Activated naive CD4-positive, alpha-beta T cell treated with Interleukin-2 at 50 U/mL for 16 hours (primary cell): ENCODE measurements at regions not wholly inside any gene's neighbourhood (a gene's known extent, or its start where the extent isn't known, plus 50 kb on each side); places are given as distances from the start of the nearest gene placed in this dataset.
"Not testable (repeated sequence)": the region's sequence is repeated elsewhere in the genome, so short reads cannot be mapped to it uniquely, and the experiment has no call there.

ENCODE experiments used
- DNase-seq: peaks from one replicate; pipeline ENCODE4 v3.0.0-alpha.2; 2020

DNA sequence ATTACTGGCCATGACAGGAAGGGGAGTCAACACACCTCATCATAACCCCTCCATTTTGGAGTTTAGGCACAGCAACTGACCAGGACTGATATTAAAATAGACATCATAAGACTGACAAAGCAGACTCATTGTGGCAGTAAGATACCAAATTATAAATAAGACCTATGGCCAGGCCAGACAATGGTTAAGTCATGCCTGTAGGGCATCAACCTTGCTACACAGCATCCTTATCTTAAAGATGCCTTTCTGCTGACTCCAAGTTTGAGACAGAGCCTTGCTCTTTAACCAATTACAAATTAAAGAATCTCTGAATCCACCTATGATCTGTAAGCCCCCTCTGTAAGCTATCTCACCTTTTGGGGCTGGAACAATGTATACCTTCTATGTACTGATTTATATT lies 65.5 kb downstream of the VCX2 start:
- DNase-seq: no peak

DNA sequence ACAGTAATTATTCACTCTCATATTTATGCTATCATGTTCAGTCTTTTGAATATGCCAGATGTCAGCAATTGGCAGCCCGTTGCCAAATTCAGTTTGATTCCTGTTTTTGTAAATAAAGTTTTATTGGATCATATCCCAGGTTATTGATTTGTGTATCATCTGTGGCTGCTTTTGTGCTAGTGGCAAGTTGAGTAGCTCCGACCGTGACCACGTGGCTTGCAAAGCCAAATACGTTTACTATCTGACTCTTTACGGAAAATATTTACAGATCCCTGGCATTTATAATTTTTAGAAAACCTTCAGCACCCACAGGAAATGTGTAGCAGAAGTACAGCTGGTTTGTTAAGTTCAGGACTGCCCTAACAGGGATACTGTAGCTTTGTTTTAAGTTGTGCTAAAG lies 67.4 kb downstream of the VCX2 start:
- no peak for DNase-seq

DNA sequence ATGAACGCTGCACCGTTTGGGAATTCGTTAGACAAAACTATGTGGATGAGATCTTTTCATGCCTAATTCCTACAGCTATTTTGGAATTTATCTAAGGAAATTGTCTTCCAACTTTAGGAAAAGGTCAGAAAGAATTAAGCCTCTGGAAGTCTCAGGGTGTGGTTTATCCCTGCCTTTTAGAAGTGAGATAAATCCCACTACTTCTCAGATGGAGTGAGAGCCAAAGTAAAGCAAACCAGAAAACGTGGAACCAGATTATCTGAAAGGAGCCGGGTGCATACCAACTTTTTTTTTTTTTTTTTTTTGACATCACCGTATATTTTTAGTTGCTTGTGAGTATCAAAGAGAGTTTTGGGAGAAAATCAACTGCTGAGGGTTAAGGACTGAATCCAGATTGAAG lies 79.6 kb downstream of the VCX2 start:
- DNase-seq: no peak

DNA sequence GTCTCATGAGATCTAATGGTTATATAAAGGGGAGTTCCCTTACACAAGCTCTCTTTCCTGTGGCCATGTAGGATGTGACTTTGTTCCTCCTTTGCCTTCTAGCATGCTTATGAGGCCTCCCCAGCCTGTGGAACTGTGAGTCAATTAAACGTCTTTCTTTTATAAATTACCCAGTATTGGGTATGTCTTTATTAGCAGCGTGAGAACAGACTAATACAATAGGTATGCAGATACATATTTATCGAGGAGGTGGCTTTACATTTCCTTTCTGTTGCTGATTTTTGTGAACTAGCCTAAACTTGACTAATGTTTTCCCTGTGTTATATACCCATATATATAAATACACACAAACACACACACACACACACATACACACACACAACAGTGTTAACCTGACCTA lies 80.2 kb downstream of the VCX2 start:
- DNase-seq: no peak

DNA sequence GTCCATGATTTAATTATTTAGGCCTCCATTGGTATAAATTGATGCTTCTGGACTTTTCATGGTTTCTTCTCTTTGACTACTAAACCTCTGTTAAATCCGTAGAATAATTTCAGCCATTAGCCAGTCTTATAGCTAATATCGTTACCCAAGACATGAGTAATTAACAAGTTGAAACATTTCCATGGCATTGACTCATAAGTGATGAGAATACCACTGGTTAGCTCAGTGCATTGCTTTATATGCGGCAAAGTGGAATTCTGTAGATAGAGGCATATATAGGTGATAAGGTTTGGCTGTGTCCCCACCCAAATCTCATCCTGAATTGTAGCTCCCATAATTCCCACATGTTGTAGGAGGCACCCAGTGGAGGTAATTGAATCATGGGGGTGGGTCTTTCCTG lies 80.6 kb downstream of the VCX2 start:
- no peak for DNase-seq

DNA sequence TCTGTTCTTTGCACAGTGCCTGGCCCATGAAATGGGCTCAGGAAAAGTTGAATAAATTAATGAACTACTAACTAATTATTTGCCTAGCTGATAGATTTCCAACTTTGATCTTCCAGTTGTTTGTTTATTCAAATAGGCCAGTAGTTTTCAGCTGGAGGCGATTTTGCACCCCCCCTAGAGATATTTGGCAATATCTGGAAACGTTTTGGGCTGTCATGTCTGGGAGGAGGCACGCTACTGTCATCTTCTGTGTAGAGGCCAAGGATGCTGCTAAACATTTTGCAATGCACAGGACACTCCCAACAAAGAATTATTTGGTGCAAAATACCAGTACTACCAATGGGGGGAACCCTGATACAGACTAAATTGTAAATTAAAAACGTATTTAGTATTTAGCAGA lies 81.9 kb downstream of the VCX2 start:
- no peak for DNase-seq

DNA sequence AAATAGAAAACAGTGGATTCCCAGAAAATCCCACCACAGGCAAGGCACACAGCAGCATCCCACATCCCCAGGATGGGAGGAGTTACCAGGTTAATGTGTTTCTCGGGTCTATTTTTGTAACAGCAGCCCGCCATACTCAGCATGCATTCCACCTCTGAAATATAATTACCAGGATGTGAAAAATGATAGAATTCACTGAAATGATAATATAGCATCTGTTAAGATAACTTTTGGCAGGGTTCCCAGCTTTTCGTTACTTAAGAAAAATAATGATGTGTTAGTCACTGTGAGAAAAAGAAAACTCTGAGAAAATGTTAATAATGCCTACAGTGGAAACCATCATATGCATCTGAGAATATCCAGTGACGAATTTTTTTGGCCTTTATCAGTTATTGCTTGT lies 87.1 kb downstream of the VCX2 start:
- DNase-seq: no peak

DNA sequence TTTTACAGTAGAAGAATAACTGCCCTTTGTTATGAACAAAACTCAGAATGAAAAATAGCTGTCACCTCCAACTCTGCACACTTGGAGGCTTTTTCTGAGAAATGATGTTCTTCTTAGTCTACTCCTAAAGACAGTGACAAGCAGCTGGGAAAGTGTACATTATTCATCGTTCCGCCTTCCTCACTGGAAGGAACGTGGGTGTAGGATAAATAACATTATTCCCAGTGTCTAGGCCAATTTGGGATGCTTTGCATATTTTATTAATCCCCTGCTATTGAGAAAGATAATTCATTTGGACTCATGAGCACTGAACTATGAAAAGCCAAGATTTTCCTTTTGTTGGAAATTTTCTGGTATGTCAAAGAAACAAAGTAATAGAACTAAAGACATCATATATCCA lies 87.8 kb downstream of the VCX2 start:
- DNase-seq: no peak

DNA sequence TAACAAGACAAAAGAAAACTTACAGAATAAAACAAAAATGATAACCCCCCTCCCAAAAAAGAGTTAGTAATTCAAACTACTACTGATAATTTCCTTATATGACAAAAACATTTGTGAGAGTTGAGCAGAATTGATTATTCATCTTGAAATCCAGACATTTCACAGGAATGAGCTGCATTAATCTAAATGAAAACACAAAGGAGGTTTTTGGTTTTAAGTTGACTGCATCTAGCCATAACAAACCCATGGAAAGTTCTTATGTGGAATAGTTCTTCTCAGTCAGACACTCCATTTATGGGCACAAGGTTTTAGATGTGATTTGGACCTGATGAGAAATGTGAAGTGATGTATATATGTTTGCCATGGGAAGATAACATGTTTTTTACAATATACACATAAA lies 95.4 kb downstream of the VCX2 start:
- no peak for DNase-seq

DNA sequence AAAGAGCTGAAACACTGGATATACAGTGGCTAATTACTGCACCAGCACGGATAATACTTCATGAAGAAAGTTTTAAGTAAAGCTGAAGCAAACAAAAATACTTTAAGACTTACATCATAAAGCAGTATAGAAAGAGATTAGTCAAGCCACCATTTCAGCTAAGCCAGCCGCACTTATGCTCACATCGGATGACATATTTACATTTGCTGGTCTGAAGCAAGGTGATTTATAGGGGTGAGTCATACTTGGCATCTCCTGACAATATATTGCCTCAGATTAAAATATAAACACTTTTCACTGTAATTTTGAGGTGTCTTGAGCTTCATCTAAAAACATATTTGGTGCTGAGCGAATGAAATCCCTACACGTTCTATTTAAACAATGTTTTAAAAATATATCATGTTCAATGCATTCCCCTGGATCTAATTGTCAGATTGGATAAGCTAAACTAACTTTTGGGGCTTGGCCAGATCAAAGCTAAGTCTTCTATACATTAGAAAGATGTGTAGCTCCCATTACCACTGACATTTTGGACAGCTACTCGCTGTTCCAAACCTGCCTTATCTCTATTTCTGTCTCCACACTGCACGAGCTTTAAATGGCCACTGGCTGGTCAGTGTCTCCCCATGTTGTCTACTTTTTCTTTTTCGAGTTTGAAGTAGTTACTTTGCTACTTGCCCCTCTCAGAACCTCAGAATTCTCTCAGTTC lies 103.2 kb downstream of the VCX2 start:
- DNase-seq: no peak

DNA sequence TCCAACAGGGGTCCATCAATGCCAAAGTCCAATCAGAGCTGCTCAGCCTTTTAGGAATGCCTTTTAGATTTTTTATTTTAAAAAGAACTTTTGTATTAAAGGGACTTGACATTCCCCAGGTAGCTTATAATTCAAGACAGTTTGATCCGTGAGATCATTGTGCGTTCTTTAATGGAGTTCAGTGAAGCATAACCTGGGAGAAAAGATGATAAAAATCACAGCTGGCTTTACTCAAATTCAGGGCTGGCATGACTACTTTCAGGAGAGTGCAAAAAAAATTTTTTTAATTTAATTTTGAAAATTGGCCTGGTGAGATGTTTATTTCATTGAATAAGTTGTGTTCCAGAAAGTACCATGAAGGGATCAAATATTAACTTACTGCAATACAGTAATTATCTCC lies 118.2 kb downstream of the VCX2 start:
- DNase-seq: no peak

DNA sequence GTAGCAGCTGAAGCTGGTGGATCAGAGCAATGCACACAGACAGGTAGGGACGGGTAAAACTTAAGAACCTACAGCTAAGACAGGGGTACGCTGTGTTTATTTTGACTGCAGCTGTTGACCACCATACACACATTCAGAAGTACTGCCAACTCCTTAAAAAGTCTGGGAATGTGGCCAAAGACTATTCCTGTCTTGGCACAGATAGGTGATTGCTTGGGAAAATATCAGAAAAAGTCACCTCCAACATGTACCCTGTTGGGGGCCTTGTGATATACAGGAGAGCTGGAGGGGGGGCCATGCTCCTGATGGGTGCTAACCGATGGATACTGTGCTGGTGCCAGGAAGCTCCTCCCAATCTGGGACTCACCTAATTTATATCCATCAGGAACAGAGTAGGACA lies 121.2 kb downstream of the VCX2 start:
- no peak for DNase-seq

DNA sequence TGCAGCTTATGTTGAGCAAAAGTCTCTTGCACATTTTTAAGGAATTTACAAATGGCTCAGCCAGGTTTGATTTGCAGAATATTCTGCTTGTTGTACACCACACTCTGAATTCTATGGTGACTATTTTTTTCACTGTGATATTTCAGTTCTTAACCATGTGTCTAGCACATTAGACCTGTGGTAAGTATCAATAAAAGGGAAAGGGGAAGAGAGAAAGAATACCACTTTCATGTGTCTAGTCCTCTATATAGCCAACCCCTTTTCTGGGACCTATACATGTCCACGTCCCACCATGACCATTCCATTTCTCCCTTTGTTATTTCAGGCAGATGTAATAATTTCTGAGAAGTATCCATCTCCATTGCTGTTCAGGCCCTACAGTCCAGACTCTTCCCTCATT lies 121.3 kb upstream of the PNPLA4 start:
- DNase-seq: no peak

DNA sequence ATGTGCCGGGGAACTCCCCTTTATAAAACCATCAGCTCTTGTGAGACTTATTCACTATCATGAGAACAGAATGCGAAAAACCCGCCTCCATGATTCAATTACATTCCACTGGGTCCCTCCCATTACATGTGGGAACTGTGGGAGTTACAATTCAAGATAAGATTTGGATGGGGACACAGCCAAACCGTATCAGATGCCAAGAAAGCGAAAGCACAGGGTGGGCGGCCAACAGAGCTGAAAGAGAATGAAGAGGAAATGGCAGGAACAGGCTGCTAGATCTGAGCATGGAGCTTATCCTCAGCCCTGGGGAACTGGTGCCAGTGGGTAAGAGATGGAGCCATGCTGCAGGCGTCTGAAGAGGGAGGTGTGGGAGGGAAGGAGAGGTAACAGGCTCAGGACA lies 117.7 kb upstream of the PNPLA4 start:
- DNase-seq: no peak

DNA sequence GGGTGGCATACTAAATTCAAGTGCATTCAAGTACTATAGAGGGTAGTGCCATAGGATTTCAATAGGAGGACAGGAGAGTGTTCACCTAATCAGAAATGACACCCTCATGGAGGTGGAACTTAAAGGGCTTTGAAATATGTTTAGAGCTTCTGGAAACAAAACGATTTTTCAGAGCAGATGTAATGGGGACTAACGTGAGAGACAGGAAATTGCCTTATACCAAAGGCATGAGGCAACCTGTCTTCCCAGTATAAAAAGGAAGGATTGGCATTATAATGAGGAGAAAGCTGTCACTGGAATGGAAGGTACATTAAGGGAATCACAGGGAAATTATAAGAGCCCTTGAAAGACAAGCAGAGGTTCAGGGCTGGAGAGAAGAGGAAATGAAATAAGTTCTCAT lies 116.3 kb upstream of the PNPLA4 start:
- no peak for DNase-seq

DNA sequence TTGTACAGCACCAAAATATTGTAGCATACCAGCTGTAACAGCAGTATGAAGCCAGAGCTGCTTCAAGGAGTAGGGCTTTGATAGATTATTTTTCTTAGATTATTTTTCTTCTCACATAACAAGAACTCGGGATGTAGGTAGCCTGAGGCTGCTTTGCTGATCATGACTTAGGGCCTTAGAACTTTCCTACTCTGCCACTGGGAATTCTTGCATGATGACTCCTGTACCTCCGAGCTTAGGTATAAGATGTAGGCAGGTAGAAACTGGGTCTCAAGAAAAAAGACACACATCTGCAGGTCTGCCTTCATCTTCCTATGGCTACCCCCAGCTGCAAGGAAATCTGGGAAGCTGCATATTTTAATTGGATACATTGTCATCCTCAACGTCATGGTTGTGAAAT lies 115.9 kb upstream of the PNPLA4 start:
- DNase-seq: no peak

DNA sequence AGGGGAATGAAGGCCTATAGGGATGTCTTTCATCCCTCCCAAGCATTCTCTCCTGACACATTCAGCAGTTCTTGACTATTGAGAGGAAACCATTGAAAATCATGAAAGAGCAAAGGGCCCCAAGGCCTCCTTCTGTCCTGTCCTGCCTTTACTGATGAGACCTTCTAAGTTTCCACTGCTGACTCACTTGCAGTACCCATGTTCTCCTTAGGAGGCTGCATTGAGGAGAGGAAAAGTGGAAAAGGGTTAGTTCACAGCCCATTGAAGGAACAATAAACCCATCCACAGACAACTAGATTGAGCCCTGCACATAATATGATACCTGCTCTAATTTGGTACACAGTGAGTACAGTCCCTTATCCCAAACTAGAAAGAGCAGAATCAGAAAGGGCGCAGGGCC lies 115.1 kb upstream of the PNPLA4 start:
- no peak for DNase-seq

DNA sequence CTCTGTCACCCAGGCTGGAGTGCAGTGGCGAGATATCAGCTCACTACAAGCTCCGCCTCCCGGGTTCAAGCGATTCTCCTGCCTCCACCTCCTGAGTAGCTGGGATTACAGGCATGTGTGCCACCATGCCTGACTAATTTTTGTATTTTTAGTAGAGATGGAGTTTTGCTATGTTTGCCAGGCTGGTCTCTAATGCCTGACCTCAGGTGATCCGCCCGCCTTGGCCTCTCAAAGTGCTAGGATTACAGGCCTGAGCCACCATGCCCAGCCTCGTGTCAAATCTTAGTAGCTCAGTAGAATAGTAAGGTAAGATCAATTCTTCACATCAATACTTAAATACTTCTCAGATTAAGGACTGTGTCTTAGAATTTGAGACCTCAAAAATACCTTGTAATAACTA lies 112.5 kb upstream of the PNPLA4 start:
- DNase-seq: not testable (repeated sequence)

DNA sequence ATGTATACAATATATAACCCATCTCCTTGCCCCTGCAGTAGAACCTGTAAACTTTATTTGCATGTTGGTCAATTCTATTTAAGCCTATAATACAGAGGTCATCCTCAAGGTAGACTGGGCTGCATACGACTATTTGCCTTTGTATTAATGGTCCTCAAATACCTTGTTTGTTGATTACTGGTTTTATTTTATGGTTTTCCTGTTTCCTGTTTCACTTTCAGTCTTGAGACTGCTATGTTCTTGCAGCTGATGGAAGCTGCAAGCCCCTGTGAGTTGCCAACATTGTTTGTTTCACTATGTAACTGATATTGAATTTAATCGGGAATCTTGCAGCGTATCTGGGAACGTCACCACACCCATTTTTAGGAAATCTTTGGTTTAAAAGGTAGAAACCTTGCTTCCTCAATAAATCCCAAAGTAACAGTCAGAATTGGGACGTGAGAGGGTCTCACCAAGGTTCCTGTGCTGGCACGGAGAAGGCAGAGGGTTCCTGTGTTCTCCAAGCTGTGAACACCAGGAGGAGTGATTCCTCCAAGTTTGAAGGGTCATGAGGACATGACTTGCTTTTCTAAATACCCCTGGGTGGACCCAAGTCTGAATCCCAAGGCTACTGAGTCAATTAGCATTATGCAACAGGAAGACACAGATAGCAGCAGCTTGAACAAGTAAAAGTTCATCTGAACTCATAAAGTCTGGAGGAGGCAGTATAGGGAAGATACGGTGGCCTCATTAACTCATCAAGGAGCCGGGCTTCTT lies 110.6 kb upstream of the PNPLA4 start:
- no peak for DNase-seq

DNA sequence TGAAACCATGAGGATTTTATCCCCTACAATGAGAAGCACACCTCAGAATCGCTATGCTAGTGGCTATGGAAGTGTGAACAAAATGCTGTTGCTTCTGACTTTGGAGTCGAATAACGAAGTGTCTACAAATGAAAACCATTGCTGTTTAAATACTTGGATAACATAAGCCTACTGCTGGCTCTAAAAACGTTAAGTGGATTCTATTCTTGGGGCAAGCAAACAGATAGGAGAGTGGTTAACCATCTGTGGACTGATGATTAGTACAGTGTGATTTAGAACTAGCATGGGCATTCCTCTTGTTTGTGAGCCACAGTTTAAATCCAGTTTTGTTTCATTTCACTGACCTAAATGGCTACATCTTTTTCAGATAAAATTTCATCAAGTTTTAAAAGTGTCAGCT lies 109.7 kb upstream of the PNPLA4 start:
- no peak for DNase-seq

DNA sequence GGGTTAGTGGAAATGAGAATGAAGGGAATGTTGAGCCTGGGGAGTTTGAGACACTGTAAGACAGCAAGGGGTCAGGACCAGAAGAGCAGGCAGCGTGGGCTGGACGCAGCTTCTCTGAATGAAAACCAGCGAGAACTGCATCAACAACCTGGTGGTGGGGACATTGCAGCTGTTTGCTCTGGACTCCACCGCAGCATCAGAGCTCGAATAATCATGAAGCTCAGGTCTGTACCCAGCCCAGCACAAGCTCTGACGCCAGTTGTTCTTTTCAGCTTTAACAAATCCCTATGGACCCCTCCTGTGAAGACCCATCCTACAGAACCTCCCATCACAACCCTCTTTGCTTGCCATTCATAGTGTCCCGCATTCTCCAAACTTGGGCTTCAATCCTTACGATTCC lies 106.8 kb upstream of the PNPLA4 start:
- no peak for DNase-seq

DNA sequence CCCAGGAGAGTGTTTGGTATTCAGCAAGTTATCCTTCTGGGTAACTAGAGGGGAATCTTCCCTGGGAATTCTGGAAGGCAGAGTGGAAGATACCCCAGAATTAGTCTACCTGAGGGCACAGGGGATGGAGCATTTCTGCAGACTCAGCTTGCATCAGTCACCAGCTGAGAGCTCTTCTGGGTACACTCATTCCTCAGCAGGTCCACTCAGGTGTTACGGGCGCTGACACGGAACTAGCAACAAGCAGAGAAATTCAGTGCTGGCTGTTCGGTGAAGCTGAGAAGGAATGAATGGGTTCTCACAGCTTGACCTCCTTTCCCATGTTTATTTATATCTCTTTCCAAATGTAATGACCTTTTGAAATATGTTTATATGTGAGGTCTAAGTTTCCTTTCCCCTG lies 106.0 kb upstream of the PNPLA4 start:
- no peak for DNase-seq

DNA sequence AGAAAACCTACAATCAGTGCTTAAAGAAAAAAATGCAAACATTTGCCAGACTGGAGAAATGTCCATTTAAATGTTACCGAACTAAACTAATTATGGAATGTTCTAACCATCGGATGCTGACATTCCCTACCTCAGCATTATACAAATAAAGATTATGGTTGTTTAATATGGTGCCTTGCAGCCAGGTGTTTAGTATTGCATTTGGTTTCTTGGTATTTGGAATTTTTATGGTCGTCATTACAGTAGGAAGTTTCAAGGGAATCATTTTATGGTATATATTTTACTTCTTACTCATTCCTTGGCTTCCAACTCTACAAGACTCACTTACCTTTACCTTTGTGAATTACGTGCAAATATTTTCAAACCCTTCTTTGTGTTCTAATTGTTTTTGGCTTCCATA lies 103.1 kb upstream of the PNPLA4 start:
- no peak for DNase-seq

DNA sequence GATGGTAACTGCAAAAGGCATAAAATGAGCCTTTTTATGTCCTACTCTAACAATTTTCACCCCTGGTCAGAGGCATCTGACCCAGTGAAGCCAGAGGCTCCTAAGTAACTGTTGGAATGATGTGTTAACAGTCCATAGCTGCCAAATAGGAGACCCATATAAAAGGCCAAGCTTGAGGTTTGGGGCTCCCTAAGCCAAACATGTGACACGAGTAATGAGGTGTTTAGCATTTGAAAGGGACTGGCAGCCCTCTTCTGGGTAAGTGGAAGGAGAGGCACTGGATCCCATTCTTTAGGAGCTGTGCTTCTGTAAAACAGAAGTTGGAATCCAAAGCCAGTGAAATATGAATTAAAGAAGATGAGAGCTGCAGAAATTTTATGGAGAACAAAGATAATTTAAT lies 100.6 kb upstream of the PNPLA4 start:
- DNase-seq: no peak

DNA sequence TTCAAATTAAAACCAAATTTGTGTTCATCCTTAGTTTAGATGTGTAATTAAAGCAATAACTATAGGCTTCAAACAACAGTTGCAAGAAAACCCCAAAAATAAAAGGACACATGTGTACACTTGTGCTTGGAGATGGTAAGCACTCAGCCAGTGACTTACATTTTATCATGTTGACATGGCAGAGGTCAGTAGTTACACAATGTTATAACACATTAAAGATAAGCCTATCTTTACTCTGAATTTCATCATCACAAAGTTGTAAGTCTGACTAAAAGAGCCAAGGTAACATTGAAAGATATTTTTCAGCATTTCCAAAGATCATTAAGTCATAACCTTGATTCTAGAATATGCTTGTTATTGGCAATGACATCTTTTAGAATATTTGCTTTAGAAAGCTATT lies 98.5 kb upstream of the PNPLA4 start:
- DNase-seq: no peak
